ENCODE measurements at regions not wholly inside any gene's neighbourhood (a gene's known extent, or its start where the extent isn't known, plus 50 kb on each side); places are given as distances from the start of the nearest gene placed in this dataset.

GRCh38 chr3:88784925-88785324, 322.5 kb upstream of the EPHA3 start:
- no peak for TF ChIP-seq SP1 (CRISPR knock-in tag; conservative IDR thresholded peaks at IDR 0.05)
- no peak for TF ChIP-seq FOXK1 (CRISPR knock-in tag; IDR thresholded peaks at IDR 0.05)
- no peak for TF ChIP-seq CTCF (IDR thresholded peaks at IDR 0.05)
- TF ChIP-seq, protein P1, sequence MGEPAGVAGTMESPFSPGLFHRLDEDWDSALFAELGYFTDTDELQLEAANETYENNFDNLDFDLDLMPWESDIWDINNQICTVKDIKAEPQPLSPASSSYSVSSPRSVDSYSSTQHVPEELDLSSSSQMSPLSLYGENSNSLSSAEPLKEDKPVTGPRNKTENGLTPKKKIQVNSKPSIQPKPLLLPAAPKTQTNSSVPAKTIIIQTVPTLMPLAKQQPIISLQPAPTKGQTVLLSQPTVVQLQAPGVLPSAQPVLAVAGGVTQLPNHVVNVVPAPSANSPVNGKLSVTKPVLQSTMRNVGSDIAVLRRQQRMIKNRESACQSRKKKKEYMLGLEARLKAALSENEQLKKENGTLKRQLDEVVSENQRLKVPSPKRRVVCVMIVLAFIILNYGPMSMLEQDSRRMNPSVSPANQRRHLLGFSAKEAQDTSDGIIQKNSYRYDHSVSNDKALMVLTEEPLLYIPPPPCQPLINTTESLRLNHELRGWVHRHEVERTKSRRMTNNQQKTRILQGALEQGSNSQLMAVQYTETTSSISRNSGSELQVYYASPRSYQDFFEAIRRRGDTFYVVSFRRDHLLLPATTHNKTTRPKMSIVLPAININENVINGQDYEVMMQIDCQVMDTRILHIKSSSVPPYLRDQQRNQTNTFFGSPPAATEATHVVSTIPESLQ (CRISPR knock-in tag; IDR thresholded peaks at IDR 0.05): no peak
- no peak for TF ChIP-seq ARID4B (CRISPR knock-in tag; IDR thresholded peaks at IDR 0.05; ENCODE audit: borderline replicate concordance)
- no peak for TF ChIP-seq TEAD4 (CRISPR knock-in tag; IDR thresholded peaks at IDR 0.05)
- TF ChIP-seq, protein P2, sequence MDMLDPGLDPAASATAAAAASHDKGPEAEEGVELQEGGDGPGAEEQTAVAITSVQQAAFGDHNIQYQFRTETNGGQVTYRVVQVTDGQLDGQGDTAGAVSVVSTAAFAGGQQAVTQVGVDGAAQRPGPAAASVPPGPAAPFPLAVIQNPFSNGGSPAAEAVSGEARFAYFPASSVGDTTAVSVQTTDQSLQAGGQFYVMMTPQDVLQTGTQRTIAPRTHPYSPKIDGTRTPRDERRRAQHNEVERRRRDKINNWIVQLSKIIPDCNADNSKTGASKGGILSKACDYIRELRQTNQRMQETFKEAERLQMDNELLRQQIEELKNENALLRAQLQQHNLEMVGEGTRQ (CRISPR knock-in tag; IDR thresholded peaks at IDR 0.05): no peak
- TF ChIP-seq, protein P3, sequence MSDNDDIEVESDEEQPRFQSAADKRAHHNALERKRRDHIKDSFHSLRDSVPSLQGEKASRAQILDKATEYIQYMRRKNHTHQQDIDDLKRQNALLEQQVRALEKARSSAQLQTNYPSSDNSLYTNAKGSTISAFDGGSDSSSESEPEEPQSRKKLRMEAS (CRISPR knock-in tag; IDR thresholded peaks at IDR 0.05): no peak
- no peak for TF ChIP-seq USF1 (CRISPR knock-in tag; IDR thresholded peaks at IDR 0.05)
- no peak for TF ChIP-seq NFE2L1 (CRISPR knock-in tag; IDR thresholded peaks at IDR 0.05)
- TF ChIP-seq, protein P4, sequence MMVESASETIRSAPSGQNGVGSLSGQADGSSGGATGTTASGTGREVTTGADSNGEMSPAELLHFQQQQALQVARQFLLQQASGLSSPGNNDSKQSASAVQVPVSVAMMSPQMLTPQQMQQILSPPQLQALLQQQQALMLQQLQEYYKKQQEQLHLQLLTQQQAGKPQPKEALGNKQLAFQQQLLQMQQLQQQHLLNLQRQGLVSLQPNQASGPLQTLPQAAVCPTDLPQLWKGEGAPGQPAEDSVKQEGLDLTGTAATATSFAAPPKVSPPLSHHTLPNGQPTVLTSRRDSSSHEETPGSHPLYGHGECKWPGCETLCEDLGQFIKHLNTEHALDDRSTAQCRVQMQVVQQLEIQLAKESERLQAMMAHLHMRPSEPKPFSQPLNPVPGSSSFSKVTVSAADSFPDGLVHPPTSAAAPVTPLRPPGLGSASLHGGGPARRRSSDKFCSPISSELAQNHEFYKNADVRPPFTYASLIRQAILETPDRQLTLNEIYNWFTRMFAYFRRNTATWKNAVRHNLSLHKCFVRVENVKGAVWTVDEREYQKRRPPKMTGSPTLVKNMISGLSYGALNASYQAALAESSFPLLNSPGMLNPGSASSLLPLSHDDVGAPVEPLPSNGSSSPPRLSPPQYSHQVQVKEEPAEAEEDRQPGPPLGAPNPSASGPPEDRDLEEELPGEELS (CRISPR knock-in tag; IDR thresholded peaks at IDR 0.05): no peak
- no peak for TF ChIP-seq IRF2 (CRISPR knock-in tag; IDR thresholded peaks at IDR 0.05; ENCODE audit: borderline replicate concordance, low read depth)
- TF ChIP-seq ELF4 (CRISPR knock-in tag; IDR thresholded peaks at IDR 0.05; ENCODE audit: low read depth): no peak
- no peak for TF ChIP-seq MXD4 (CRISPR knock-in tag; IDR thresholded peaks at IDR 0.05; ENCODE audit: borderline replicate concordance)

All from WTC11 (cell line).